Retinal pigment epithelial cell (primary cell): ENCODE measurements at regions not wholly inside any gene's neighbourhood (a gene's known extent, or its start where the extent isn't known, plus 50 kb on each side); places are given as distances from the start of the nearest gene placed in this dataset.

Source experiments
- DNase-seq: peaks from one replicate; pipeline ENCODE4 v3.0.0-alpha.2; 2010; ENCODE audit warnings: low read depth
- H3K4me3 ChIP-seq: 2 replicates; pipeline ENCODE4 v1.5.1; 2011; ENCODE audit warnings: mild to moderate bottlenecking, low read length, control low read depth, moderate library complexity
- CTCF ChIP-seq: conservative IDR thresholded peaks from 2 replicates; pipeline ENCODE4 v1.5.1; 2011; ENCODE audit warnings: low read depth, low read length, control low read depth, inconsistent platforms

DNA sequence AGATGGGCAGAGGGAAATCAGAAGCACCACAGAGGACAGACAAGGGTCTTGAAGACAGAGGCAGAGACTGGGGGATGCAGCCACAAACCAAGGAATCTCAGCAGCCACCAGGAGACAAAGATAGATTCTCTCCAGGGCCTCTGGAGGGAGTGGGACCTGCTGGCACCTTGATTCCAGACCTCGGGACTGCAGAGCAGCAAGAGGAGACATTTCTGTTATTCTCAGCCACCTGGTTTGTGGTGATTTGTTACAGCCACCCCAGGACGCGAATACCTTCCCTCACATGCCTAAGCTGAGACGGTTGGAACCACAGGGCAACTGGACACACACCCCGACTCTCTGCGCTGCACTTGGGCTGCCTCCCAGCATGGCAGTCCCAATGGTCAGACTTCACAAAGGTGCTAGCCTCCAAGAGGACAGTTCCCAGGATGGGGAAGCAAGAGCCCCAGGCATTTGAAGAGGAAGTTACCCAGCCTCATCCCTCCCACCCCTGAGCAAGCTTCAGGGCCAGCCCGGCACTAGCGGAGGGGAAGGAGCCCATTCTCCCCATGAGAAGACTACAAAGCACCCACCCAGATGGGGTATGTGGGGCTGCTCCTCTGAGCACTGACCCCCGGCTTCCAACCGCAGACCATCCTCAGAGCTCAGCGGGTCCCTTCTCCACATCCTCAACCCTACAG is 104.6 kb upstream of the INSIG1 start:
- no peak for TF ChIP-seq CTCF
- no peak for DNase-seq
- no peak overlapping the region for H3K4me3 ChIP-seq

DNA sequence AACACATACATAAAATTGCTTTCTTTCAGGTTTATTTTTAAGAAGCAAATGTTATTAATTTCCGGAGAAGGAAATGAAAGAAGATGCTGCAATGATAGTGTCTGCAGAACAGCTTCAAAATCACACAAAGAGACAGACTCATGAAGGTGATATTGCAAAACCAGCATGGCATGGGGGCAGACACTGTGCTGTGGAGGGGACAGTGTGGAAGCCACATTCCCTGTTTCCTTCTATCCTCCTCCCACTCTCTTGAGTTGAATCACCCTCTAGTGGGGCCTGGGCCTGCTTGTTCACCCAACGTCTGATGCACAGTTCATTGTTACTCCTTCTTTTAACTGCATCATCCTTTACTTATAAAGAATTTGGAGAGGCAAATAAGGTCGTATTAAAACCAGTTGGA is 104.0 kb upstream of the INSIG1 start:
- DNase-seq, result no peak
- H3K4me3 ChIP-seq, result no peak overlapping the region
- no peak for TF ChIP-seq CTCF

DNA sequence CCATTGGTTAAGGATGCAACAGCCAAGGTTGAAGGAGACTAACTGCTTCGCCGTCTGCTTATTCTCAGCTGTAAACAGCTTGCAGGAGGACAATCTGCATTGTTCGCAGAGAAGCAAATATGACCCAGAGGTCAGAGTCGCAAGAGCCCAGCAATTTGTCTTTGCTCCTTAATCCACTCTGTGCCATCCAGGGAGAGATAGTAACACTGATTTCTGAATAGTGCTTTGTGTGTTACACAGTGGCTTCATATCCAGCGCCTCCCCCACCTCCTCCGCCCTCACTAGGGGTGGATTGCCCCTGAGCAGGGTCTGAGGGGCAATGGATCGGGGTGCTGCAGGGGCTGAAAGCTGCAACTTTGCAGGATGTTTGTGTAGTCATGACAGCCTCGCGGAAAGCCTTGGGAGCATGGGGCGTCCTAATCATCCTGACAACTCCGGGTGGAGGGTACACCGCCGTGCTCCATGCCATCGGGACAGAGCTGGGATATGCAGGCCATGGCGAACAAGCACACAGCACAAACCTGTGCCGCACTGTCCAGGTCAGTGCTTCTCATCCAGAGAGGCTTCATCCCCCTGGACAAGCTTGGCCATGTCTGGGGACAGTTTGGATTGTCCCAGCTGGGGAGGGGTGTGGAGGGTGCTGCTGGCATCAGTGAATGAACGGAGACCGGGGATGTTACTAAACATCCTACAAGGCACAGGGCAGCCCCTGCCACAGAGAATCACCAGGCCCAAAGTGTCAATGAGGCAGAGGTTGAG is 103.1 kb upstream of the INSIG1 start:
- no peak for DNase-seq
- no peak overlapping the region for H3K4me3 ChIP-seq
- no peak for TF ChIP-seq CTCF

- no peak for DNase-seq
- H3K4me3 ChIP-seq, result no peak overlapping the region
- no peak for TF ChIP-seq CTCF
Observed at GRCh38 chr7:155195939-155196523, 101.6 kb upstream of the INSIG1 start.

DNA sequence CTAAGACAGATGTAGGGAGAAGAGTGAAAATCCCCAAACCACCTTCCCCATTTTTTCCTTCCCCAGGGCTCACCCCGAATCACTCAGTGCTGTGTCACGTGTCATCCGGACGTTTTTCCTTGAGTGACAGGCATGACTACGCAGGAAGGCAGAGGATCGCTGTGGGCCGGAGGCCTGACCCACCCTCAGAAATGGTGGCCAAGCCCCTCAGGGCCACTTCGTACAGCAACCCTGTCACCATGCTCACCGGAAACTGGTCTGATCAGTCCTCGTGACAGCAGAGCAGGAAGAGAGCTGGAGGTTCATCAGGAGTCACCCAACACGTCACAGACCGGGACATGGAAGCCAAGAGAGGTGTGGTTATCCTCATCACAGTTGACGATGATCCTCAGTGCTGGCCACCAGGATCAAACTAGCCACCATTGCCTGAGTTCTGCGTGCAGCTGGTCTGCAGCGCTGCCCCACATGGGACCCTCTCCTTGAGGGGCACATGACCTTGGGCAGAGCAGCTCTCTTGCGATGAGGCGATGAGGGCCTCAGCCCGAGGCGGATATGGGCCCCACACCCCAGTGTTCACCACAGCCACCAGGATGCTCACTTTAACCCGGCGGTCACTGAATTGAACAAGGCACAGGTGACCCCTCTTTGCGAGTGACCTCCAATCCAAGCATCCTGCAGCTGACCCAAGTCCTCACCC is 99.3 kb upstream of the INSIG1 start:
- no peak for DNase-seq
- H3K4me3 ChIP-seq, result no peak overlapping the region

More for the DNA sequence above, 99.3 kb upstream of the INSIG1 start:
- TF ChIP-seq CTCF, result no peak
